ENCODE measurements at regions not wholly inside any gene's neighbourhood (a gene's known extent, or its start where the extent isn't known, plus 50 kb on each side); places are given as distances from the start of the nearest gene placed in this dataset.

GRCh38 chr4:171636606-171637005, 176.6 kb upstream of the GALNTL6 start:
- TF ChIP-seq CTCF (conservative IDR thresholded peaks at IDR 0.05; ENCODE audit: low read depth in 2 of 2) (no peak), POLR2AphosphoS5 (IDR thresholded peaks at IDR 0.05; ENCODE audit: low read depth) (no peak), REST (IDR thresholded peaks at IDR 0.05; ENCODE audit: unreplicated experiment) (no peak), CREB1 (CRISPR knock-in tag; IDR thresholded peaks at IDR 0.05; ENCODE audit: low read depth) (no peak), EZH2 (IDR thresholded peaks at IDR 0.05; ENCODE audit: low read depth, unreplicated experiment) (no peak), ZNF114 (CRISPR knock-in tag; IDR thresholded peaks at IDR 0.05) (no peak), ZNF462 (CRISPR knock-in tag; IDR thresholded peaks at IDR 0.05) (no peak), EZH2phosphoT487 (IDR thresholded peaks at IDR 0.05; ENCODE audit: unreplicated experiment) (no peak), NANOG (IDR thresholded peaks at IDR 0.05; ENCODE audit: borderline replicate concordance) (no peak), JUNB (IDR thresholded peaks at IDR 0.05; ENCODE audit: unreplicated experiment) (no peak), STAT1 (IDR thresholded peaks at IDR 0.05; ENCODE audit: unreplicated experiment) (no peak), ETS1 (IDR thresholded peaks at IDR 0.05) (no peak), ZNF331 (CRISPR knock-in tag; IDR thresholded peaks at IDR 0.05; ENCODE audit: low read depth) (no peak)

Measured in GM23338 (cell line).